ENCODE measurements at regions not wholly inside any gene's neighbourhood (a gene's known extent, or its start where the extent isn't known, plus 50 kb on each side); places are given as distances from the start of the nearest gene placed in this dataset.
"Not testable (repeated sequence)": the region's sequence is repeated elsewhere in the genome, so short reads cannot be mapped to it uniquely, and the experiment has no call there.

- no peak for DNase-seq (ENCODE audit: low read depth)
- no peak overlapping the region for H3K4me3 ChIP-seq (ENCODE audit: low read depth, low read length)
- TF ChIP-seq POLR2A (IDR thresholded peaks at IDR 0.05; ENCODE audit: extremely low read depth, insufficient read length) (no peak), MYC (IDR thresholded peaks at IDR 0.05; ENCODE audit: low read depth, low read length) (no peak), CTCF (IDR thresholded peaks at IDR 0.05; ENCODE audit: low read depth, low read length) (no peak), MAX (IDR thresholded peaks at IDR 0.05; ENCODE audit: low read depth, low read length) (no peak)
Measured at GRCh38 chr4:69032847-69033638, 63.2 kb upstream of the UGT2B7 start.

- not testable (repeated sequence) for DNase-seq (ENCODE audit: low read depth)
Measured at GRCh38 chr4:69034315-69034740, 61.9 kb upstream of the UGT2B7 start.

GRCh38 chr4:69038582-69038981, 57.7 kb upstream of the UGT2B7 start:
- TF ChIP-seq CTCF (IDR thresholded peaks at IDR 0.05; ENCODE audit: low read depth, low read length) (no peak), POLR2A (IDR thresholded peaks at IDR 0.05; ENCODE audit: extremely low read depth, insufficient read length) (no peak), MAX (IDR thresholded peaks at IDR 0.05; ENCODE audit: low read depth, low read length) (no peak), MYC (IDR thresholded peaks at IDR 0.05; ENCODE audit: low read depth, low read length) (no peak)
- no peak for DNase-seq (ENCODE audit: low read depth)
- H3K4me3 ChIP-seq (ENCODE audit: low read depth, low read length) = no peak overlapping the region

More at GRCh38 chr4:69034315-69034740, 61.9 kb upstream of the UGT2B7 start:
- H3K4me3 ChIP-seq (ENCODE audit: low read depth, low read length) = not testable (repeated sequence)

- TF ChIP-seq MAX (IDR thresholded peaks at IDR 0.05; ENCODE audit: low read depth, low read length) (no peak), CTCF (IDR thresholded peaks at IDR 0.05; ENCODE audit: low read depth, low read length) (no peak), MYC (IDR thresholded peaks at IDR 0.05; ENCODE audit: low read depth, low read length) (no peak), POLR2A (IDR thresholded peaks at IDR 0.05; ENCODE audit: extremely low read depth, insufficient read length) (no peak)
- no peak for DNase-seq (ENCODE audit: low read depth)
Measured at GRCh38 chr4:69039071-69039470, 57.2 kb upstream of the UGT2B7 start.

GRCh38 chr4:69044247-69044646, 52.0 kb upstream of the UGT2B7 start:
- TF ChIP-seq MAX (IDR thresholded peaks at IDR 0.05; ENCODE audit: low read depth, low read length) = no peak
- no peak for TF ChIP-seq MYC (IDR thresholded peaks at IDR 0.05; ENCODE audit: low read depth, low read length)
- TF ChIP-seq CTCF (IDR thresholded peaks at IDR 0.05; ENCODE audit: low read depth, low read length) = no peak
- no peak for TF ChIP-seq POLR2A (IDR thresholded peaks at IDR 0.05; ENCODE audit: extremely low read depth, insufficient read length)
- DNase-seq (ENCODE audit: low read depth) = no peak
- H3K4me3 ChIP-seq (ENCODE audit: low read depth, low read length) = no peak overlapping the region

More at GRCh38 chr4:69039071-69039470, 57.2 kb upstream of the UGT2B7 start:
- no peak overlapping the region for H3K4me3 ChIP-seq (ENCODE audit: low read depth, low read length)

Measured in NB4 (cell line).